ENCODE measurements at regions not wholly inside any gene's neighbourhood (a gene's known extent, or its start where the extent isn't known, plus 50 kb on each side); places are given as distances from the start of the nearest gene placed in this dataset.

DNA sequence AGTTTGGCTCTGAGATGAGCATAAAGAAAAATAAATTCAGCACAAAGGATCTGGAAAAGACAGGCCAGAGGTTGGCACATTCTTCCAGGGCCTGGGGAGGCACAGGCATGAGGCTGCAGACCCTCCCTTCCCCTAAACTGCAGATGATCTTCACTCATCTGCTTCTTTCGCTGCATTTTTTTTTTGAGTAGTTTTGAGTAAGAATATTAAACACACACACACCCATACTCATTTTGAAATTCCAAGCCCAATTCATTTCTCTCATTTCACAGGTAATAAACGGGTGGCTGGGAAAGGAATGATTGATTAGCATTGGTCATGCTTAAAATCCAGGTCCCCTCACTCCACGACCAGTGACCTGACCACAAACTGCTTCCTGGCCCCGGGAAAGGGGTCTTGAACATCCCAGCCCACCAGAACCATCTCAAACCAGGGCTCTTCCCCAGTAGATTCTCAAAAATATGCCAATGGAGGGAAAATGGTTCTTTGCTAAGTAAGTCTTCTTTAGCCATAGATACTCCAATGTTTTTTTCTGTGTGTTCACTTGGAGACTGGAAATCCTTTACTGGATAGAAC is 219.6 kb downstream of the ANAPC1 start:
- no peaks in the 10 kb centered on the region for H3K27me3 Mint-ChIP-seq
- no peaks in the 10 kb centered on the region for H3K36me3 ChIP-seq (replicated peaks in 1 of 2; ENCODE audit: control extremely low read depth in 1 of 2, control insufficient read depth in 1 of 2, extremely low read depth in 1 of 2, insufficient read depth in 2 of 2, low read length in 1 of 2)
- peaks cover 4% of the 10 kb centered on the region for H3K4me1 Mint-ChIP-seq
- no peaks in the 10 kb centered on the region for H3K9me3 Mint-ChIP-seq (ENCODE audit: insufficient read depth)
- H3K4me3 Mint-ChIP-seq = no peak overlapping the region
- intact Hi-C loops (cut with micrococcal nuclease) = no loop called here
- CTCF ChIA-PET = no interaction called here
- H3K27ac ChIP-seq (ENCODE audit: low read length in 2 of 2) = no peak overlapping the region
- POLR2A ChIA-PET = no interaction called here
- H3K27me3 ChIP-seq (replicated peaks in 1 of 4; ENCODE audit: control extremely low read depth in 1 of 4, control insufficient read depth in 3 of 4, insufficient read depth in 4 of 4, low read length in 3 of 4) = no peaks in the 10 kb centered on the region
- no peaks in the 10 kb centered on the region for H4K20me1 ChIP-seq (ENCODE audit: control insufficient read depth, insufficient read depth, low read length, poor library complexity, severe bottlenecking)
- H2AFZ ChIP-seq (ENCODE audit: insufficient read depth, low read depth, low read length, poor library complexity, severe bottlenecking) = no peak overlapping the region
- ATAC-seq (ENCODE audit: low read depth) (no peak), DNase-seq (no peak)
- no peak overlapping the region for H3K4me2 ChIP-seq (replicated peaks; ENCODE audit: low read depth, low read length, poor library complexity, severe bottlenecking)
- H3K9me3 ChIP-seq (ENCODE audit: control extremely low read depth in 1 of 3, control insufficient read depth in 2 of 3, insufficient read depth in 1 of 3, low read length in 2 of 3) = no peaks in the 10 kb centered on the region
- no CpG with 5 or more reads among the region's 4 CpGs for WGBS (ENCODE audit: insufficient coverage)
- no peak overlapping the region for H3K9ac ChIP-seq (ENCODE audit: low read length)
- no peaks in the 10 kb centered on the region for H3K4me1 ChIP-seq (ENCODE audit: control insufficient read depth in 2 of 2, insufficient read depth in 2 of 2, low read length in 2 of 2)
- TF ChIP-seq EZH2 (IDR thresholded peaks at IDR 0.05; ENCODE audit: borderline replicate concordance, insufficient read depth, low read depth, low read length, poor library complexity, severe bottlenecking) = no peak
- no peak for TF ChIP-seq CTCF (IDR thresholded peaks at IDR 0.05)
- H3K27ac Mint-ChIP-seq = no peak overlapping the region
- no peak overlapping the region for H3K4me3 ChIP-seq (ENCODE audit: control extremely low read depth in 1 of 5, extremely low read depth in 1 of 5, insufficient read depth in 1 of 5, low read depth in 2 of 5, low read length in 4 of 5)
- no peaks in the 10 kb centered on the region for H3K79me2 ChIP-seq (ENCODE audit: control insufficient read depth, insufficient read depth, low read length)

- TF ChIP-seq CTCF (IDR thresholded peaks at IDR 0.05) (no peak), EZH2 (IDR thresholded peaks at IDR 0.05; ENCODE audit: borderline replicate concordance, insufficient read depth, low read depth, low read length, poor library complexity, severe bottlenecking) (no peak)
- CTCF ChIA-PET = no interaction called here
- Histone ChIP-seq H3K4me1 (ENCODE audit: control insufficient read depth in 2 of 2, insufficient read depth in 2 of 2, low read length in 2 of 2) (no peaks in the 10 kb centered on the region), H3K79me2 (ENCODE audit: control insufficient read depth, insufficient read depth, low read length) (no peaks in the 10 kb centered on the region), H3K27me3 (replicated peaks in 1 of 4; ENCODE audit: control extremely low read depth in 1 of 4, control insufficient read depth in 3 of 4, insufficient read depth in 4 of 4, low read length in 3 of 4) (no peaks in the 10 kb centered on the region), H2AFZ (ENCODE audit: insufficient read depth, low read depth, low read length, poor library complexity, severe bottlenecking) (no peak overlapping the region), H3K36me3 (replicated peaks in 1 of 2; ENCODE audit: control extremely low read depth in 1 of 2, control insufficient read depth in 1 of 2, extremely low read depth in 1 of 2, insufficient read depth in 2 of 2, low read length in 1 of 2) (no peaks in the 10 kb centered on the region), H4K20me1 (ENCODE audit: control insufficient read depth, insufficient read depth, low read length, poor library complexity, severe bottlenecking) (no peaks in the 10 kb centered on the region), H3K9ac (ENCODE audit: low read length) (no peak overlapping the region), H3K4me2 (replicated peaks; ENCODE audit: low read depth, low read length, poor library complexity, severe bottlenecking) (no peak overlapping the region), H3K4me3 (ENCODE audit: control extremely low read depth in 1 of 5, extremely low read depth in 1 of 5, insufficient read depth in 1 of 5, low read depth in 2 of 5, low read length in 4 of 5) (no peak overlapping the region), H3K9me3 (ENCODE audit: control extremely low read depth in 1 of 3, control insufficient read depth in 2 of 3, insufficient read depth in 1 of 3, low read length in 2 of 3) (no peaks in the 10 kb centered on the region), H3K27ac (ENCODE audit: low read length in 2 of 2) (no peak overlapping the region)
- 89% methylated on average over 4 of the region's 7 CpGs for WGBS (ENCODE audit: insufficient coverage)
- Mint-ChIP-seq H3K27ac (no peak overlapping the region), H3K4me3 (no peak overlapping the region), H3K9me3 (ENCODE audit: insufficient read depth) (no peaks in the 10 kb centered on the region), H3K27me3 (no peaks in the 10 kb centered on the region), H3K4me1 (no peaks in the 10 kb centered on the region)
- POLR2A ChIA-PET = no interaction called here
- DNase-seq (no peak), ATAC-seq (ENCODE audit: low read depth) (no peak)
- intact Hi-C loops (cut with micrococcal nuclease) = no loop called here
Measured at GRCh38 chr2:111665011-111665410, 219.0 kb downstream of the ANAPC1 start.
